Occipital lobe (tissue), 1 donor: ENCODE measurements at regions not wholly inside any gene's neighbourhood (a gene's known extent, or its start where the extent isn't known, plus 50 kb on each side); places are given as distances from the start of the nearest gene placed in this dataset.

ENCODE experiments used
- DNase-seq: peaks from one replicate; lab custom pipeline; 2025; lab: John Stamatoyannopoulos, UW

GRCh38 chr2:226652983-226653765 is 146.4 kb downstream of the IRS1 start:
- DNase-seq = no peak

DNA sequence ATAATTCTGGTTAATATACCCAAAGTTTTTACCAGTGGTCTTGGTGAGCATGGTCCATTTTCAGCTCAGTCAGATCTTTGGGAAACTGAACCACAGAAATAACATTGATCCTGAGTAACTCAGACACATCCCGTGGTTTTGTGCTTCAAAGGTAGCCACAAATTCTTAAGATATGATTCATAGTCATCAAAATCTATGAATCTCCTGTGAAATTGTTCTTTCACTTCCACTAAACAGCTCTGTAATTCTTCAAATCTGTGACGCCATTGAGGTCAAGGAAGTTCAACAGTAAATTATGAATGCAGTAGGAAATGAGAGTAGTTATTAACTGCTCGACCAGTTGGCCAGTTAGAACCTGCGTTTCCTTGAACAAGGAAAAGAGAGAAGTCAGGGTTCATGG is 147.3 kb downstream of the IRS1 start:
- no peak for DNase-seq

- peak; percentile 17 for DNase-seq
Measured at GRCh38 chr2:226649871-226650660, 149.6 kb downstream of the IRS1 start.

DNA sequence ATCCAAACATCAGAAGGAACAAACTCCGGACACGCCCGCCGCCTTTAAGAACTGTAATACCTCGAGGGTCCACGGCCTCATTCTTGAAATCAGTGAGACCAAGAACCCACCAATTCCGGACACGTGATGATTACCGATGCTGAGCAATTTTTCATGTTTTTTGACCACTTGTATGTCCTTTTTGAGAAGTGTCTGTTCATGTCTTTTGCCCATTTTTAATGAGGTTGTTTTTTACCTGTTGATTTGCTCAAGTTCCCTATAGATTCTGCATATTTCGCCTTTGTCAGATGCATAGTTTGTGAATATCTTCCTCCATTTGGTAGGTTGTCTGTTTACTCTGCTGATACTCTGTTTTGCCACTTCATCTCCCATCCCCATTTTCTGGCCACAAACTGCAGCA is 150.4 kb downstream of the IRS1 start:
- no peak for DNase-seq

DNA sequence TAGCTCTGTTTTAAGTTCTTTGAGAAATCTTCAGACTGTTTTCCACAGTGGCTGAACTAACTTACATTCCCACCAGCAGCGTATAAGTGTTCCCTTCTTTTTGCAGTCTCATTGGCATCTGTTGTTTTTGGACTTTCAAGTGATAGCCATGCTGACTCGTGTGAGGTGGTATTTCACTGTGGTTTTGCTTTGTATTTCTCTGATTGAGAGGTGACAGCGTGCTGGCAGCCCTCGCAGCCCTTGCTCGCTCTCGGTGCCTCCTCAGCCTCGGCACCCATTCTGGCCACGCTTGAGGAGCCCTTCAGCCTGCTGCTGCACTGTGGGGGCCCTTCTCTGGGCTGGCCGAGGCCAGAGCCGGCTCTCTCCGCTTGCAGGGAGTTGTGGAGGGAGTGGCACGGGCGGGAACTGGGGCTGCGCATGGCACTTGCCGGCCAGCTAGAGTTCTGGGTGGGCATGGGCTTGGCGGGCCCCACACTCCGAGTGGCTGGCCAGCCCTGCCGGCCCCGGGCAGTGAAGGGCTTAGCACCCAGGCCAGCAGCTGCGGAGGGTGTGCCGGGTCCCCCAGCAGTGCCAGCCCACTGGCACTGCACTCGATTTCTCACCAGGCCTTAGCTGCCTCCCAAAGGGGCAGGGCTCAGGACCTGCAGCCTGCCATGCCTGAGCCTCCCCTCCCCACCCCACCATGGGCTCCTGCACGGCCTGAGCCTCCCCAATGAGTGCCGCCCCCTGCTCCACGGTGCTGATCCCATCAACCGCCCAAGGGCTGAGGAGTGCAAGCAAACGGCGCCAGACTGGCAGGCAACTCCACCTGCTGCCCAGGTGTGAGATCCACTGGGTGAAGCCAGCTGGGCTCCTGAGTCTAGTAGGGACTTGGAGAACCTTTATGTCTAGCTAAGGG is 151.8 kb downstream of the IRS1 start:
- DNase-seq = no peak

DNA sequence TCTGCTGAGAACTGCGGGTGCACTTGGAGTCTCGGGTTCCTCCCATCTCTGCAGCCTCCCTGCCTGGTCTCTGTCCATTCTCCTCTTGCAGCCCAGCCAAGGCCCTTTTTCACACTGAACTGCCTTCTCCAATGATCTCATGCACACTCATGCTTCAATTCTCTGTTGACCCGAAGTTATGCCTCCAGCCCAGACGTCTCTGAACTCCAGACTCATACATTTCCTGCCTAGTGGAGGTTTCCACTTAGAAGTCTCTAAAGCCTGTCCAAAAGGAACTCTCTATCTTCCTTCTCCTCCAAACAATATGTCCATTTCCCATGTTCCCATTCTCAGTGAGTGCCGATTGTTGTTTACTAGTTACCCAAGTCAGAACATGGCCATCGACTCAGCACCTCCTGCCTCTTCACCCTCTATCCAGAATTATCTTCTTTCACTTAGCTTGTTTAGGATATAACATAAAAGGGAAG is 155.2 kb downstream of the IRS1 start:
- DNase-seq = no peak

GRCh38 chr2:226643946-226644282 is 155.7 kb downstream of the IRS1 start:
- no peak for DNase-seq

DNA sequence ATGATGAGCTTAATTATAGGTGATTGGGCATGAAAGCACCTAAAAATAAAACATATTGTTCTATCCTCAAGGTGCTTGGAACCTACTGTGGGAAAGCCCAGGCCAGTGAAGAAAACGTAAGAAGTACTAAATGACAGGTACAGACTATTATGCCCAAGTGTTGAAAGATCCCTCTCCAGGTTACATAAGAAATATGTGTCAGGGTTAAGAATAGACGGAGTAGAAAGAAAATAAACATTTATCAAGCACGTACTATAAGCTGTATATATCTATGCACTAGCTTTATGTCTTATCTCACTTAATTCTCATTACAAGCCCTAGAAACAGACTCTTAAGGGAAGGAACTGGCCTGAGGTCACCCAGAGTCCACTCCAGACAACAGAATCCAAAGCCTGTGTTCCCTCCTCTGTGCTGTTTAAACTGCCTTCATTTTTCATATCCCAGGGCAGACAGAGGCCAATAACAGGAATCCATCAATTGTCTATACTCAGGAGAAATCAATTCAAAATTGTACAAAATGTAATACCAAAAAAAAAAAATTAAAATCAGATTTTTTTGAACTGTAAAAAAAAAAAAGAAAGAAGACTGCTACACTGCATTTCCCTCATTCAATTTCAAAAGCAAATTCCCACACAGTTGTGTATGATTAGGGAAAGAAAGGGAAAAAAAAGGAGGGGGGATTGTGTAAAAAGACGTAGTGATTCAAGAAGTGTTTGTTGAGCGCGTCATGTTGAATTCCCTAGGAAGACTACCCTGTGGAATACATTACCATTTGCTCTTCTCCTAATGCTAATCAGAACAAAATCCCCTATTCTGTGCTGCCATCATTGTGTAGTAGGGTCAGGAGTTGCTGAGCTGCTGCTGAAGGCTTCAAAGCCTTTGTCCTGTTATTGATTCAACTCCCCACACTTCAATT is 156.3 kb downstream of the IRS1 start:
- DNase-seq = no peak

GRCh38 chr2:226641008-226641407 is 158.6 kb downstream of the IRS1 start:
- no peak for DNase-seq

- DNase-seq = no peak
Measured at GRCh38 chr2:226640501-226640900, 159.1 kb downstream of the IRS1 start.

- no peak for DNase-seq
Measured at GRCh38 chr2:226639550-226639949, 160.1 kb downstream of the IRS1 start.

DNA sequence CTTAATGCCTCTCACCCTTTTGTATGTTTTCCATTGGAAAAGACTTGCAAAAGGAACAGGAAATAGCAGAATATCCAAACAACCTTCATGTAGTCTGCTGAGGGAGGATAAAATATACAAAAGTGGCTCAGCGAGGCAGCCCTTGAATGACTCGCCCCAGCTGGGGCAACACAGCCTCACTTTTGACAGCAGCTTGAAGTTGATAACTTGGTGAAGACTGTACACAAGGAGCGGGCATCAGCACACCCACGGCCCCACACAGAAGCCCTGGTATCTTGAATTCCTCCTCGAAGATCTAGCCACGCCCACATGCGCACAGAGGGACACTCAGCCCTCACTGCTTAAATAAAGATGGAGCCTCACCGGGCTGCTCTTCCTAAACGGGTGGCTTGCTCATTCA is 161.0 kb downstream of the IRS1 start:
- no peak for DNase-seq

GRCh38 chr2:226637383-226637782 is 162.2 kb downstream of the IRS1 start:
- DNase-seq = no peak

GRCh38 chr2:226636586-226636985 is 163.0 kb downstream of the IRS1 start:
- no peak for DNase-seq

- no peak for DNase-seq
Measured at GRCh38 chr2:226634943-226635604, 164.5 kb downstream of the IRS1 start.

DNA sequence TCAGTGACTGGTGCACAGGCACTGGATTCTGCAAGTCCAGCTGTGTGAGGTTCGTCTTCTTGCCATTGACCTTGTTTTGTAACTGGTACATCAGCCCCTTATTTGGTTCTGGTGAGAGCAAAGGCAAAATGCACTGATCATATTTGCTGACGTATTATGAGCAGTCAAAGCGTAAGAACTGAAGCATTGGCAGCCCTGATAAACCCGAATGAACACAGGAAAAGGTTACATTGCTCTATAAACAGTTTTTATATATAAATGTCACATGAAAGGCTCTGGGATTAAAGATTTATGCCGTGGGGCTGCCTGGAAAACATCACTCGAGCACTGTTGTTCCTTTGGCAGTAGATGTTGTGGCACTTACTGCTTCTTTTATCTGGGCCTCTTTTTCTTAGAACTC is 167.9 kb downstream of the IRS1 start:
- DNase-seq = no peak

GRCh38 chr2:226631187-226631586 is 168.4 kb downstream of the IRS1 start:
- DNase-seq = no peak

- DNase-seq = no peak
Measured at GRCh38 chr2:226625946-226626345, 173.7 kb downstream of the IRS1 start.

DNA sequence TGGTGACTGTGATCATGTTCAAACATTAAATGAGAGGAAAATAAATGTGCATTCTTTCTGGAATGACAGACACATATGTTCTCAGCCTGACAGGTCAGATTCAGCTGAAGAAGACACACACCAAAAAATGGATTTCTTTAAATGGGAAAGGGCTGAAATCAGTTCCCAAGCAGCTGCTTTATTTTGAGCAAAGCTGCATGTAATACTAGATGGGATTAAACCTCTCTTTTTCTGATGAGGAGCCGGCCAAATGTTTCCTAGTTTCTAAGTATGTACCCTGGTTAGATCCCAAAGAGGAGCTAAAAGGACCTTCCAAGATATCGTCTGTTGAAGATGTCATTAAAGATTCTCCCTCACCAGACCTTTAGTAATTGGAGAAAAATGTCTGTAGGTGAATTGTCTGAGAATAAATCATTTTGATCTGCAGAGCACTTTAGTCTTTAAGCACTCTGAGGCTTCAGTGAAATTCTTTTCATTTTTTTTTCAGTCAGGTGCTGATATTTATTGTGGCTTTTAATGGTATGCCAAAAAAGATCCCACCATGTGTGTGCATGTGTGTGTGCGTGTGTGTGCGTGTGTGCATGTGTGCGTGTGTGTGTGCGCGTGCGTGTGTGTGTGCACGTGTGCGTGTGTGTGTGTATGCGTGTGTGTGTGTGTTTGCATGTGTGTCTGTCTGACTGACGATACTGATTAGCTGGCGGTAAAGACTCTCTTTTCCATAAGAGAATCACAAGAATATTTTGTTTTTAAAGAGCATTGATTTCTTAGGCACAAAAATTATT is 175.8 kb downstream of the IRS1 start:
- no peak for DNase-seq
